GM23338 (cell line): ENCODE measurements at regions not wholly inside any gene's neighbourhood (a gene's known extent, or its start where the extent isn't known, plus 50 kb on each side); places are given as distances from the start of the nearest gene placed in this dataset.

ENCODE experiments used
- CTCF ChIP-seq, 2 experiments: fragments of 200-600 bp in 1 of 2; sonication (generic) in 1 of 2; conservative IDR thresholded peaks; 2 replicates each; pipeline versions ENCODE4 v1.5.1 to v1.6.1; 2016 to 2017; ENCODE audit warnings: antibody characterized with exemption in 2 of 2, low read depth in 2 of 2, mild to moderate bottlenecking in 2 of 2, moderate library complexity in 1 of 2
- REST ChIP-seq: IDR thresholded peaks from one replicate; pipeline ENCODE4 v1.6.1; 2018; ENCODE audit warnings: antibody characterized with exemption; ENCODE audit not compliant: unreplicated experiment
- STAT1 ChIP-seq: IDR thresholded peaks from one replicate; pipeline ENCODE4 v1.6.1; 2016; ENCODE audit warnings: antibody characterized with exemption; ENCODE audit not compliant: unreplicated experiment
- ZNF331 ChIP-seq: fragments of 250-450 bp; sonication (Bioruptor Pico); IDR thresholded peaks from 2 replicates; pipeline ENCODE4 v1.5.0; 2020; ENCODE audit warnings: low read depth, mild to moderate bottlenecking, moderate library complexity
- ZNF462 ChIP-seq: fragments of 250-450 bp; sonication (Bioruptor Pico); IDR thresholded peaks from 2 replicates; pipeline ENCODE4 v1.5.0; 2020; ENCODE audit warnings: mild to moderate bottlenecking, moderate library complexity

- TF ChIP-seq ZNF462 (no peak), STAT1 (no peak), CTCF (conservative IDR thresholded peaks at IDR 0.05; ENCODE audit: low read depth in 2 of 2) (no peak), REST (no peak), ZNF331 (CRISPR knock-in tag) (no peak)
Measured at GRCh38 chr17:34156401-34156740, 98.7 kb upstream of the CCL2 start (continued).
